Neural crest cell (in vitro differentiated cells): ENCODE measurements at regions not wholly inside any gene's neighbourhood (a gene's known extent, or its start where the extent isn't known, plus 50 kb on each side); places are given as distances from the start of the nearest gene placed in this dataset.
A peak's percentile ranks its signal among the peaks of the same experiment; 100 is the strongest.

Source experiments
- DNase-seq: peaks from one replicate; pipeline ENCODE4 v3.0.0; 2021; ENCODE audit warnings: low read depth, mixed read lengths, low spot score
- H3K27ac Mint-ChIP-seq: one replicate; pipeline ENCODE4 v1.8.0; 2021; ENCODE audit warnings: mild to moderate bottlenecking, mixed read lengths; ENCODE audit not compliant: unreplicated experiment
- H3K27me3 Mint-ChIP-seq: 2 replicates; pipeline ENCODE4 v1.8.0; 2021; ENCODE audit warnings: low read depth, mild to moderate bottlenecking, mixed read lengths
- H3K36me3 Mint-ChIP-seq: 2 replicates; pipeline ENCODE4 v1.8.0; 2021; ENCODE audit warnings: low read depth, mild to moderate bottlenecking, mixed read lengths
- H3K4me1 Mint-ChIP-seq: 2 replicates; pipeline ENCODE4 v1.8.0; 2021; ENCODE audit warnings: mixed read lengths
- H3K4me3 Mint-ChIP-seq: one replicate; pipeline ENCODE4 v1.8.0; 2021; ENCODE audit warnings: mild to moderate bottlenecking, mixed read lengths
- H3K9me3 Mint-ChIP-seq: 2 replicates; pipeline ENCODE4 v1.8.0; 2021; ENCODE audit warnings: mixed read lengths
- CTCF ChIP-seq: fragments of 200-600 bp; sonication (generic); conservative IDR thresholded peaks from 2 replicates; pipeline ENCODE4 v1.5.0; 2021; ENCODE audit warnings: antibody characterized with exemption, mild to moderate bottlenecking

GRCh38 chr14:104425171-104425681 is 154.3 kb upstream of the C14orf180 start:
- Mint-ChIP-seq H3K36me3 (no peaks in the 10 kb centered on the region), H3K4me1 (peaks cover 8% of the 10 kb centered on the region), H3K9me3 (no peaks in the 10 kb centered on the region), H3K27ac (no peak overlapping the region), H3K27me3 (no peaks in the 10 kb centered on the region), H3K4me3 (no peak overlapping the region)
- no peak for TF ChIP-seq CTCF
- DNase-seq = no peak

GRCh38 chr14:104425763-104426646 is 153.6 kb upstream of the C14orf180 start:
- Mint-ChIP-seq H3K4me1 (peaks cover 7% of the 10 kb centered on the region), H3K4me3 (no peak overlapping the region), H3K9me3 (no peaks in the 10 kb centered on the region), H3K27ac (no peak overlapping the region), H3K36me3 (no peaks in the 10 kb centered on the region), H3K27me3 (peaks cover 6% of the 10 kb centered on the region)
- no peak for TF ChIP-seq CTCF
- no peak for DNase-seq

GRCh38 chr14:104427131-104427851 is 152.3 kb upstream of the C14orf180 start:
- peaks cover 6% of the 10 kb centered on the region for H3K27me3 Mint-ChIP-seq
- no peak overlapping the region for H3K4me3 Mint-ChIP-seq
- DNase-seq = no peak
- no peak for TF ChIP-seq CTCF
- no peaks in the 10 kb centered on the region for H3K36me3 Mint-ChIP-seq
- H3K9me3 Mint-ChIP-seq = no peaks in the 10 kb centered on the region
- H3K4me1 Mint-ChIP-seq = peaks cover 1% of the 10 kb centered on the region
- peak overlapping the region; percentile 43 for H3K27ac Mint-ChIP-seq

GRCh38 chr14:104428333-104428851 is 151.2 kb upstream of the C14orf180 start:
- Mint-ChIP-seq H3K4me1 (no peaks in the 10 kb centered on the region), H3K36me3 (no peaks in the 10 kb centered on the region), H3K9me3 (no peaks in the 10 kb centered on the region), H3K27ac (no peak overlapping the region), H3K4me3 (no peak overlapping the region), H3K27me3 (peaks cover 6% of the 10 kb centered on the region)
- no peak for DNase-seq
- TF ChIP-seq CTCF = no peak

- H3K27me3 Mint-ChIP-seq = peaks cover 6% of the 10 kb centered on the region
- H3K4me1 Mint-ChIP-seq = no peaks in the 10 kb centered on the region
- no peak for DNase-seq
- no peaks in the 10 kb centered on the region for H3K9me3 Mint-ChIP-seq
- H3K36me3 Mint-ChIP-seq = no peaks in the 10 kb centered on the region
- TF ChIP-seq CTCF = no peak
- H3K4me3 Mint-ChIP-seq = no peak overlapping the region
- H3K27ac Mint-ChIP-seq = no peak overlapping the region
Measured at GRCh38 chr14:104428860-104429259, 150.7 kb upstream of the C14orf180 start.
